ENCODE measurements at regions not wholly inside any gene's neighbourhood (a gene's known extent, or its start where the extent isn't known, plus 50 kb on each side); places are given as distances from the start of the nearest gene placed in this dataset.

GRCh38 chr9:15113288-15113687 lies 193.7 kb downstream of the TTC39B start:
- no peak for DNase-seq
- no peak for TF ChIP-seq POLR2A (IDR thresholded peaks at IDR 0.05; ENCODE audit: low read length)
- no peak for TF ChIP-seq GATA1 (IDR thresholded peaks at IDR 0.05; ENCODE audit: low read depth, low read length)

DNA sequence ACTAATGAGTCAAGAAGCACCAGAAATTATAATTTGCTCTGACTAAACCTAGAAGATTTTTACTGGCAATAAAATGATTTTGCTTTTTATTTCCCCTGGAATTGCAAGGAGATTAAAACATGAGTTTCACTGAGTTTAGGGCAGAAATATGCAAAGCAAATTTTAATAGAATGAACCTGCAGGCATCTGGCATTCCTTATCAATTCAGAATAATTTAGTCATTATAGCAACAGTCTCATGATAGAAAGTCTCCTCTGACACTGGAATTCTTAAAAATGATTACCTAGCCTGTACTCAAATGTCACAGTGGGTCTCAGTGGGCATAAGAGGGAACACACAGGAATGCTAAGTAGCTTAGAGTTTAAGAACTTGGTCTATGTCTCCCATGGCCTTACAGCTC lies 195.9 kb downstream of the TTC39B start:
- DNase-seq, result no peak
- TF ChIP-seq POLR2A (IDR thresholded peaks at IDR 0.05; ENCODE audit: low read length) (no peak), GATA1 (IDR thresholded peaks at IDR 0.05; ENCODE audit: low read depth, low read length) (no peak)

- TF ChIP-seq GATA1 (IDR thresholded peaks at IDR 0.05; ENCODE audit: low read depth, low read length) (no peak), POLR2A (IDR thresholded peaks at IDR 0.05; ENCODE audit: low read length) (no peak)
- DNase-seq, result peak; percentile 37 to 53
Observed at GRCh38 chr9:15104826-15105420, 194.7 kb upstream of the FREM1 start.

GRCh38 chr9:15103290-15103689 lies 193.1 kb upstream of the FREM1 start:
- DNase-seq, result no peak
- TF ChIP-seq POLR2A (IDR thresholded peaks at IDR 0.05; ENCODE audit: low read length), result no peak
- no peak for TF ChIP-seq GATA1 (IDR thresholded peaks at IDR 0.05; ENCODE audit: low read depth, low read length)

DNA sequence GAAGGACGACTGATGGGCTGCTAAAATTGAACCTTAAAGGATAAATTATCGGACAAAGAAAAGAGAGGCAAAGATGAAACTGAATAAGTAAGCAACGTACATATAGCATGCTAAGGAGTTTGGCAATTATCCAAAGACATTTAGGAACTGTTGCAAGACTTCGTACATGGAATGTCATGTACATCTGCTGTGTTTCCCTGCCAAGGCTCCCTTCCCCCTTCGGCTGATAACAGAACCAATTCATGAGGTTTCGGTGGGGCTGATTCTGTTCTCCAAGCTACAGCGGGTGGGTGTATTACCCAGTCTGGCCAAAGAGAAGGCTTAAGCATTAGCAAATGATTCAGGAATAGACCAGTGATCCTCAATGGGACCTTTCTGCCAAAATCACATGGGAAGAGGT lies 190.9 kb upstream of the FREM1 start:
- no peak for TF ChIP-seq GATA1 (IDR thresholded peaks at IDR 0.05; ENCODE audit: low read depth, low read length)
- TF ChIP-seq POLR2A (IDR thresholded peaks at IDR 0.05; ENCODE audit: low read length), result no peak
- DNase-seq, result no peak

GRCh38 chr9:15100571-15100970 lies 190.3 kb upstream of the FREM1 start:
- DNase-seq, result no peak
- TF ChIP-seq GATA1 (IDR thresholded peaks at IDR 0.05; ENCODE audit: low read depth, low read length) (no peak), POLR2A (IDR thresholded peaks at IDR 0.05; ENCODE audit: low read length) (no peak)

- no peak for DNase-seq
- no peak for TF ChIP-seq POLR2A (IDR thresholded peaks at IDR 0.05; ENCODE audit: low read length)
- no peak for TF ChIP-seq GATA1 (IDR thresholded peaks at IDR 0.05; ENCODE audit: low read depth, low read length)
Observed at GRCh38 chr9:15096972-15097371, 186.7 kb upstream of the FREM1 start.

DNA sequence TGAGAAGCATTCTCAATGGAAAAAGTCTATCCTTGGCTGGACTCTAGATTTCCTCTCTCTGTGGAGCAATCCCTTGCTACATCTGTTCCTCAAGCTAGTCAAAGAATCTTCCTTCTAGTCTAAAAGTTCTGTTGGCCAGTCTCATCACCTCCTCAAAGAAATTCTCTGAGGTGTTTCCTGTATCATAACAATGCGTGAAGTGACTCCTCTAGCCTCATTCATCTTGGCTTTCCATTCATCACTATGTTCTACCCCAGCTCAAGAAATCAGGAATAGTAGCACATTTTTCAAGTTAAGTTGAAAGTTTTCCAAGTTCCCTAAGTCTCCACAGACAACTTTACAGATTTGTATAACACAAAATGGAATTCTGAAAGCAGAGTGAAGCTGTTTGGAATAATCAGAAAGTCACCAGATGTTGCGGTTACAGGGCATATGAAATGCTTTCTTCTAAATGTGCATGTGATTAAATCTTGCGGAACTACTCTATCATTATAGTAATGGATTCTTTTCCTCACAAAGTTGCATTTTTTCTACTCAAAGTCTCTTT lies 176.6 kb upstream of the FREM1 start:
- no peak for DNase-seq
- TF ChIP-seq POLR2A (IDR thresholded peaks at IDR 0.05; ENCODE audit: low read length) (no peak), GATA1 (IDR thresholded peaks at IDR 0.05; ENCODE audit: low read depth, low read length) (no peak)

GRCh38 chr9:15086156-15086763 lies 176.0 kb upstream of the FREM1 start:
- DNase-seq, result no peak
- no peak for TF ChIP-seq GATA1 (IDR thresholded peaks at IDR 0.05; ENCODE audit: low read depth, low read length)
- no peak for TF ChIP-seq POLR2A (IDR thresholded peaks at IDR 0.05; ENCODE audit: low read length)

GRCh38 chr9:15081021-15081753 lies 171.0 kb upstream of the FREM1 start:
- TF ChIP-seq POLR2A (IDR thresholded peaks at IDR 0.05; ENCODE audit: low read length) (no peak), GATA1 (IDR thresholded peaks at IDR 0.05; ENCODE audit: low read depth, low read length) (no peak)
- DNase-seq, result no peak

DNA sequence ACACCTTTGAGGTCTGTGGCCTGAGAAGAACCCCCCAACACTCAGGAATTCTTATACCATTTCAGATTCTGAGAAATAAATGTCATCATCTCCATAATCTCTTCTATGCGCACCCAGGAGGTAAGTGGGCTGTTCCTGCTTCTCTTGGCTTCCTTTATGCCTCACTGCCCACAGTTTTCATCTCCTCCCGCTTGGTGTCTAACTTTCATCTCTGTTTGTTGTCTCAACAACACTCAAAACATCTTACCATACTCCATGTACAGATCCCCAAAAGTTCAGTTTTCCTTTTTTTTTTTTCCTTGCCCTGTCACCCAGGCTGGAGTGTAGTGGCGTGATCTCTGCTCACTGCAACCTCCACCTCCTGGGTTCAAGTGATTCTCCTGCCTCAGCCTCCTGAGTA lies 170.2 kb upstream of the FREM1 start:
- TF ChIP-seq GATA1 (IDR thresholded peaks at IDR 0.05; ENCODE audit: low read depth, low read length) (no peak), POLR2A (IDR thresholded peaks at IDR 0.05; ENCODE audit: low read length) (no peak)
- DNase-seq, result no peak

- no peak for TF ChIP-seq GATA1 (IDR thresholded peaks at IDR 0.05; ENCODE audit: low read depth, low read length)
- no peak for TF ChIP-seq POLR2A (IDR thresholded peaks at IDR 0.05; ENCODE audit: low read length)
- DNase-seq, result no peak
Observed at GRCh38 chr9:15079989-15080388, 169.8 kb upstream of the FREM1 start.

DNA sequence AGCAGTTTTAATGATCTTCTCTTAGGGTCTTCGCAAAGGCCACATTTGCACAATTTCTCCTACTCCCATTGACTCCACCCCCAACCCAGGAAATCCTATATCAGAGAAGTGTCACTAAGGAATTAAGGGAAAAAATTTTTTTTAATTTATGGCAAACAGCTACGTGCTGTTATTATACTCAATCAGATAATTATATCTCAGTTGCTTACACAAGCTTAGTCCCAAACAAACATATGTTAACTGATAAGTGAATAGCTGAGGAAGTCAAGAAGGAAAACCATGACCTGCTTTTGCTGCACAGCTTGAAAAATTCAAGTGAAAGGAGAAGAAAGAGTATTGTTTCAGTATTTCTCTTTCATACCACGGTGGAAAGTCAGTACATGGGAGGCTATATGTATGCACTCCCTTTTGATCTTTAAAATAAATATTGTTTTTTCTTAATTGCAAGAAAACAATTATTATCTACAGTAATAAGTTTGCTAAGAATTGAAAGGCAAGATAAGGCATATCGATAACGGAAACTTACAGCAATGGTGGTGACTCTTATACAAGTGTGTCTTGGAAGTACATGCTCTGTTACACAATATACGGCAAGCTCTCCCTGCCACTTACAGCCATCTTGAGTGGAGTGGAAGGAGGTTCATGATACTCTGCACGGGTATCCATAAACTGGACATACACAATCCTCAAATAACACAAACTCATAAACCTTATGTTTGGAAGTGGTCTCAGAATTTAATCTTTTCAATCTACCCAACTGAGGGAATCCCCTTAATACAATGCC lies 167.9 kb upstream of the FREM1 start:
- DNase-seq, result no peak
- no peak for TF ChIP-seq GATA1 (IDR thresholded peaks at IDR 0.05; ENCODE audit: low read depth, low read length)
- no peak for TF ChIP-seq POLR2A (IDR thresholded peaks at IDR 0.05; ENCODE audit: low read length)

- TF ChIP-seq GATA1 (IDR thresholded peaks at IDR 0.05; ENCODE audit: low read depth, low read length), result no peak
- TF ChIP-seq POLR2A (IDR thresholded peaks at IDR 0.05; ENCODE audit: low read length), result no peak
- DNase-seq, result no peak
Observed at GRCh38 chr9:15073620-15074019, 163.4 kb upstream of the FREM1 start.
